GM12878 (cell line): ENCODE measurements at regions not wholly inside any gene's neighbourhood (a gene's known extent, or its start where the extent isn't known, plus 50 kb on each side); places are given as distances from the start of the nearest gene placed in this dataset.

Experiments used
- CHD2 ChIP-seq: IDR thresholded peaks from 2 replicates; pipeline ENCODE4 v1.6.1; 2011; ENCODE audit warnings: low read depth, low read length, improper control_type of control experiment, borderline replicate concordance
- CHD4 ChIP-seq: fragments of 200-600 bp; sonication (generic); IDR thresholded peaks from 2 replicates; pipeline ENCODE4 v1.6.1; 2016; ENCODE audit warnings: mild to moderate bottlenecking
- DPF2 ChIP-seq: fragments of 450-650 bp; IDR thresholded peaks from 2 replicates; pipeline ENCODE4 v1.6.1; 2017; ENCODE audit warnings: mild to moderate bottlenecking
- ELK1 ChIP-seq: IDR thresholded peaks from 2 replicates; pipeline ENCODE4 v1.6.1; 2012; ENCODE audit warnings: low read depth, low read length, improper control_type of control experiment
- ETV6 ChIP-seq, 2 experiments: fragments of 450-650 bp in 1 of 2; IDR thresholded peaks in 1 of 2; conservative IDR thresholded peaks in 1 of 2; 2 replicates each; pipeline ENCODE4 v1.6.1; 2014; ENCODE audit warnings: antibody characterized with exemption in 1 of 2, borderline replicate concordance in 1 of 2, low read depth in 1 of 2, mild to moderate bottlenecking in 1 of 2, moderate library complexity in 1 of 2
- FOXM1 ChIP-seq: IDR thresholded peaks from 2 replicates; pipeline ENCODE4 v1.6.1; 2012; ENCODE audit warnings: low read depth, mild to moderate bottlenecking, inconsistent platforms, low read length, moderate library complexity
- JUNB ChIP-seq: IDR thresholded peaks from 2 replicates; pipeline ENCODE4 v1.6.1; 2016; ENCODE audit warnings: antibody characterized with exemption, mild to moderate bottlenecking
- KAT2A ChIP-seq: conservative IDR thresholded peaks from 2 replicates; pipeline ENCODE4 v1.6.1; 2011; ENCODE audit warnings: low read depth, low read length; ENCODE audit not compliant: control insufficient read depth
- MYC ChIP-seq: IDR thresholded peaks from 2 replicates; pipeline ENCODE4 v1.6.1; 2011; ENCODE audit warnings: mild to moderate bottlenecking, low read length, moderate library complexity, inconsistent platforms; ENCODE audit not compliant: insufficient read depth, insufficient replicate concordance, insufficient read length, severe bottlenecking
- NBN ChIP-seq: fragments of 450-650 bp; IDR thresholded peaks from 2 replicates; pipeline ENCODE4 v1.6.1; 2016
- NFXL1 ChIP-seq: fragments of 450-650 bp; IDR thresholded peaks from 2 replicates; pipeline ENCODE4 v1.6.1; 2017; ENCODE audit warnings: antibody characterized with exemption, mild to moderate bottlenecking, borderline replicate concordance
- PKNOX1 ChIP-seq: fragments of 450-650 bp; IDR thresholded peaks from 2 replicates; pipeline ENCODE4 v1.6.1; 2016; ENCODE audit warnings: mild to moderate bottlenecking
- RB1 ChIP-seq: fragments of 450-650 bp; formaldehyde crosslinking; IDR thresholded peaks from 2 replicates; pipeline ENCODE4 v1.6.1; 2017; ENCODE audit warnings: mild to moderate bottlenecking, borderline replicate concordance
- SMC3 ChIP-seq: IDR thresholded peaks from 2 replicates; pipeline ENCODE4 v1.6.1; 2011; ENCODE audit warnings: low read length, improper control_type of control experiment, borderline replicate concordance
- STAT3 ChIP-seq: IDR thresholded peaks from 2 replicates; pipeline ENCODE4 v1.6.1; 2011; ENCODE audit warnings: low read depth, low read length, improper control_type of control experiment
- SUZ12 ChIP-seq: fragments of 200-600 bp; sonication (generic); IDR thresholded peaks from one replicate; pipeline ENCODE4 v1.6.1; 2018; ENCODE audit warnings: antibody characterized with exemption, mild to moderate bottlenecking; ENCODE audit not compliant: unreplicated experiment
- TCF12 ChIP-seq: IDR thresholded peaks from 2 replicates; pipeline ENCODE4 v1.6.1; 2011; ENCODE audit warnings: low read depth, mild to moderate bottlenecking, low read length
- ZNF687 ChIP-seq: fragments of 450-650 bp; IDR thresholded peaks from 2 replicates; pipeline ENCODE4 v1.6.1; 2017; ENCODE audit warnings: mild to moderate bottlenecking, moderate library complexity
- ZSCAN29 ChIP-seq: fragments of 450-650 bp; IDR thresholded peaks from 2 replicates; pipeline ENCODE4 v1.6.1; 2017; ENCODE audit warnings: mild to moderate bottlenecking, moderate library complexity
- TF ChIP-seq, protein P1 (sequence below): IDR thresholded peaks from 2 replicates; pipeline ENCODE4 v1.6.1; 2012; ENCODE audit warnings: low read depth, low read length, improper control_type of control experiment

DNA sequence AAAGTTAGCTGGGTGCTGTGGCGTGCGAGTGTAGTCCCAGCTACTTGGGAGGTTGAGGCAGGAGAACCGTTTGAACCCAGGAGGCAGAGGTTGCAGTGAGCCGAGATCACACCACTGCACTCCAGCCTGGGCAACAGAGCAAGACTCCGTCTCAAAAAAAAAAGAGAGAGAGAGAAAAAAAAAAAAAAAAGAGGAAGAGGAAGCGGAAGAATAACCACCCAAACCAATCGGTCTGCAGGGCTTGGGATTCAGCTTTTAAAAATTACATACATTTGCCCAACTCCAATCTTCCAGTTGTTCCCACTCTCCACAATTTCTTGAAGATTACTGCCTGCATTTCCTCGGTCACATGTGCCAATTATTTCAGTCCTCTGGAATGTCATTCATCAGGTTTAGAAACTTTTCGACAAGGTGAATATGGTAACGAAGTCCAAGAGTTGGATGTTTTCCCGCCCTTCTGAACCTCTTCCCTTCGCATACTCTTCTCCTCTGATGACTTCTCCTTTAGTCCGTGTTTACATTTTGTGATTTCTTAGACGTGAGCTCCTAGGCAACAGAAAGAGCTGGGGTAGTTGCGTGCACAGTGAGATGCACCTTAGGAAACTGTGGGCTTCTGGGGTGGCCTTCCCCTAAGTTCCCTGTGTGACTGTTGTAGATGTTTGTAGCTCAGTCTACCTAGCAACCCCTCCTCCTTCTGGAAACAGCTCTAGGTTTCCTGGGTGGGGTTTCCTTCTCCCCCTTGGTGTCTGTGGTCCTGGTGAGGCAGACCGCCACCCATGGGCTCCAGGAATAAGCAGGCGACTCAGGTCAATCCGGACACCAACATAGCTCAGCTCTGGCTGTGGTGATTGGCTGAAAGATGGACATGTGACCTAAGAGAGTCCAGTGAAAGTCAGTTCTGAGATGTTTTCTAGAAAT lies 63.0 kb upstream of the NCOA3 start (continued):
- TF ChIP-seq ZNF687 (no peak), DPF2 (no peak), CHD4 (no peak), NFXL1 (peak; percentile 70; the same call in 1 of the 2 replicates), RB1 (no peak), JUNB (no peak), PKNOX1 (no peak; the same call in 1 of the 2 replicates), NBN (no peak), TCF12 (0 out of 2 replicates have a peak, but pooled peaks have one; percentile 33), KAT2A (no peak), ZSCAN29 (no peak), MYC (no peak), CHD2 (no peak), STAT3 (no peak), FOXM1 (peak; percentile 85), ELK1 (no peak), SMC3 (peak; percentile 8; the same call in 1 of the 2 replicates), SUZ12 (no peak), ETV6 (conservative IDR thresholded peaks at IDR 0.05 in 1 of 2, IDR thresholded peaks at IDR 0.05 in 1 of 2; ENCODE audit: borderline replicate concordance in 1 of 2, low read depth in 1 of 2) (peak; percentile 68 to 97)
- TF ChIP-seq, protein P1, sequence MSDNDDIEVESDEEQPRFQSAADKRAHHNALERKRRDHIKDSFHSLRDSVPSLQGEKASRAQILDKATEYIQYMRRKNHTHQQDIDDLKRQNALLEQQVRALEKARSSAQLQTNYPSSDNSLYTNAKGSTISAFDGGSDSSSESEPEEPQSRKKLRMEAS = 0 out of 2 replicates have a peak, but pooled peaks have one; percentile 24
